Urinary bladder (tissue), 3 donors: ENCODE measurements at regions not wholly inside any gene's neighbourhood (a gene's known extent, or its start where the extent isn't known, plus 50 kb on each side); places are given as distances from the start of the nearest gene placed in this dataset.

ENCODE experiments used
- DNase-seq: peaks from one replicate; pipeline ENCODE4 v3.0.0-alpha.2; 2015; ENCODE audit errors: extremely low spot score
- H3K27ac ChIP-seq: one replicate; pipeline ENCODE4 v1.5.1; 2013; ENCODE audit warnings: low read depth, mild to moderate bottlenecking, moderate library complexity
- H3K36me3 ChIP-seq: one replicate; pipeline ENCODE4 v1.6.1; 2013; ENCODE audit warnings: mild to moderate bottlenecking, moderate library complexity; ENCODE audit not compliant: insufficient read depth
- H3K4me1 ChIP-seq: one replicate; pipeline ENCODE4 v1.6.1; 2013; ENCODE audit warnings: mild to moderate bottlenecking, moderate library complexity; ENCODE audit not compliant: insufficient read depth
- H3K4me3 ChIP-seq: one replicate; pipeline ENCODE4 v1.5.1; 2013; ENCODE audit warnings: low read depth, low read length
- WGBS: extraction: QIAGEN DNeasy Blood & Tissue Kit; methylation state at CpG from one replicate; pipeline ENCODE4 v1.1.7; 2013; 5-methylcytosine and 5-hydroxymethylcytosine counted together
- donor health status: healthy with polysubstance abuse.
- donor health status: healthy.

DNA sequence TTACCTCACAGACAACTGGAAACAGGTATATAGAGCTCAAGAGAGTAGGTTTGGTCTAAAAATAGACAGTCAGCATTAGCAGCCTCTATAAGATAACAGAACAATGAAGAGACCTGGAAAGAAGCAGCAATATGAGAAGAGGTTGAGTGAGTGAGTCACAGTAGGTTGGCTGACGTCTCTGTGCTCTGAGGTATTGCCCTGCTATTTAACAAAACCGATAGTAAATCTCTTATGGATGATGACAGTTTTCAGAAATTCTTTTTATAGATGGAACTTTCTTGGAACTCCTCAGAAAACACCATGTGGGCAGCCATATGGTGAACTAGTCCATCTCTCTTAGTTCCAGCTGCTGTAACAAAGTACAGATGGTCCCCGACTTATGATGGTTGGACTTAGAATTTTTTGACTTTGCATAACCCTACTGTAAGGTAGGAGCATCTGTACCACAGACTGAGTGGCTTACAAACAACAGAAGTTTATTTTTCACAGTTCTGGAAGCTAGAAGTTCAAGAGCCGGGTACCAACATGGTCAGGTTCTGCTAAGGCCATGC lies 123.5 kb downstream of the MBD2 start:
- Histone ChIP-seq H3K4me3 (no peak overlapping the region), H3K36me3 (no peaks in the 10 kb centered on the region), H3K27ac (no peak overlapping the region), H3K4me1 (no peaks in the 10 kb centered on the region)
- DNase-seq = no peak
- WGBS = 80% methylated on average over 4 of the region's 4 CpGs

DNA sequence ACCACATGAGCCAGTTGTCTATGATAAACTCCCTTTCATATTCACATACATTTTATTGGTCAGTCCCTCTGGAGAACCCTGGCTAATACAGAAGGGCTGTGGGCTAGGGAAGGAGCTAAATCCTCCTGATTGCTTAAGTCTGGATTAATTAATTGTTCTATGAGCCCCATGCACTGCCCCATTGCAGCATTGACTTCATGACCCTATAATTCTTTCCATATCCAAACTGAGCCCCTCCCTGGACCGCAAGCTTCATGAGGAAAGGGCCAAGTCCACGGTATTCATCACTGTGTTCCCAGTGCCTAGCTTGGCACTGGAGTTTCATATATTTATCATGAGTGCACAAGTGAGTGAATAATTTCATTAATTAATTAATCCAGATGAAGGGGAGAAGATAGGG lies 124.0 kb downstream of the MBD2 start:
- WGBS = 87% methylated on average over 2 of the region's 2 CpGs
- no peak overlapping the region for H3K4me3 ChIP-seq
- H3K36me3 ChIP-seq = no peaks in the 10 kb centered on the region
- DNase-seq = no peak
- no peaks in the 10 kb centered on the region for H3K4me1 ChIP-seq
- no peak overlapping the region for H3K27ac ChIP-seq

DNA sequence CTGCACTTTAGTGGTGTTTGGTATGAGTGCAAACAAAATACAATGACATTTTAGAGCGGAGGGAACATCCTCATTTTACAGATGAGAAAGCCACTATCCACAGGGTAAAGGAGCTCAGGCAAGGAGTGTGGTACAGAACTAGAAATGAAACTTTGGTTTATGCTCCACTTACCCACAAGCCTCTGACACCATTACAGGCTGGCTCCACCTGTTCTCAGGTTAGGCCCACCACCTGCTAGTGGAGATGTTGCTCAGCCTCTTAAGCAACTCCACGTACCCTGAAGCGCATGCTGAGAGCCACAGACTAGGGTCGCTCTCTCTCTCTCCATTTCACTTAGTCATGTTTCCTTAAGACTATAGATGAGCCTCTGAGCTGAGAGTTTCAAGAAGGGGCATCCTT lies 130.0 kb downstream of the MBD2 start:
- H3K36me3 ChIP-seq = no peaks in the 10 kb centered on the region
- no peak overlapping the region for H3K4me3 ChIP-seq
- no peak overlapping the region for H3K27ac ChIP-seq
- H3K4me1 ChIP-seq = no peaks in the 10 kb centered on the region
- no peak for DNase-seq
- WGBS = 97% methylated on average over 4 of the region's 4 CpGs

DNA sequence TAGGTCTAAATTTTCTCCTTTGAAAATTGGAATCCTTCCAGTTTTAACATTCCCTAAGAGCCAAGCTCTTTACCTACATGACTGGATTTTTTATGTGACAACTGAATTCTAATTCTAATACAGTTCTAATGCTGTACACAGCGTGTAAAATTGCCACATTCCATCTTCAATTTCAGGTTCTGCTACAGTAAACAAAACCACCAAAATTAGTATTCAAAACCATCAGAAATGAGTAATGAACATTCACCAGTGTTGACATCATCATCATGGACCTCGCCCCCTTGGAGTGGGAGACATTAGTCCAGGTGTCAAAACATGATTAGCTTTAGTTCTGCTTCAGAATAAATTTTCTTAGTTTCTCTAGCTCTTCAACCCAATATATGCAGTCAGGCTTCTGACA lies 133.6 kb downstream of the MBD2 start:
- Histone ChIP-seq H3K4me1 (no peaks in the 10 kb centered on the region), H3K4me3 (no peak overlapping the region), H3K27ac (no peak overlapping the region), H3K36me3 (no peaks in the 10 kb centered on the region)
- WGBS = 73% methylated on average over 2 of the region's 2 CpGs
- no peak for DNase-seq

DNA sequence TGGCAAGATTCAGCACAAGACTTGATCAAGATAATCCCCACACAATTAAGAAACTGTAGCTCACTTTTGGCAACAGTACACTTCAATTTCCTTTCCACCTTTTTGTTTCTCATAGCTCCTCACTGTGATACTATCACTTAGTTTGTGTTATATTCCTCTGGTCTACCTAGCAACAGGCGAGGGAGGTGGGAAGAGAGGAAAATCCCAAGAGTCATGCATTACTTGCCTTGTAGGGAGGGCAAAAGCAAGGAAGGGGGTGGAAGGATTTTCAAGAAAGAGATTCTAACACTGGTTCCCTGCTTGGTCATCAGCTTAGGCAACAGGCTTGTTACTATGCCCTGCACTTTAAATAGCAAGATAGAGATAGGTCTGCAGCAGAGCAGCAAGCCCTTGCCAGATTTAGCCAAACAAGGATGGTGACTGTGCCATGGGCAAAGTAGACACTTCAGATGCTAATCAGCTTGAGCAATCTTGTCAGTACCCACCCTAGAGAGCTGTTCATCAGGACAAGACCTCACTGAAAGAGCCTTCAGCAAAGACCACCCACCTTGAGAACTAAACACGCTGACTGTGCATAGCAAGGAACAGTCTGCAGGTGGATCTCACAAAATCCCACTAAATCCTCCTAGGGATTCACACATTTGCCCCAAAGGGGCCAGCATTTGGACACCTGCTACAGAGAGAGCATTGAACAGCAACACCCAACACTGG lies 134.6 kb downstream of the MBD2 start:
- no peak overlapping the region for H3K4me3 ChIP-seq
- no peaks in the 10 kb centered on the region for H3K36me3 ChIP-seq
- H3K27ac ChIP-seq = no peak overlapping the region
- H3K4me1 ChIP-seq = no peaks in the 10 kb centered on the region
- 68% methylated on average over 2 of the region's 2 CpGs for WGBS
- no peak for DNase-seq

DNA sequence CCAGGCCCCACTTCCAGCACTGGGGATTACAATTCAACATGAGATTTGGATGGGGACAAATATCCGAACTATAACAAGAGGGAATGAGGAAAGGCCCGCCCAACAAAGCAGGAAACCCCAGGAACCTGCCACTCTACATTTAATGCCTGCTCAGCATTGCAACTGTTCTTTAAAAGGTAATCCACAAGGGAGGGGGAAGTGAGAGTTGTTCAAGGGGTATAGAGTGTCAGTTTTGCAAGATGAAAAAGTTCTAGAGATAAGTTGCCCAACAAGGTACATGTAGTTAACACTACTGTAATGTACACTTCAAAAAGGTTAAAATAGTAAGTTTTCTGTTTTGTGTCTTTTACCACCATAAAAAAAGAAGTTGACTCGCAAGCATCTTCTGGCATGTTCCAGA lies 137.6 kb downstream of the MBD2 start:
- Histone ChIP-seq H3K27ac (no peak overlapping the region), H3K4me1 (no peaks in the 10 kb centered on the region), H3K36me3 (no peaks in the 10 kb centered on the region), H3K4me3 (no peak overlapping the region)
- WGBS = 92% methylated on average over 3 of the region's 3 CpGs
- no peak for DNase-seq

DNA sequence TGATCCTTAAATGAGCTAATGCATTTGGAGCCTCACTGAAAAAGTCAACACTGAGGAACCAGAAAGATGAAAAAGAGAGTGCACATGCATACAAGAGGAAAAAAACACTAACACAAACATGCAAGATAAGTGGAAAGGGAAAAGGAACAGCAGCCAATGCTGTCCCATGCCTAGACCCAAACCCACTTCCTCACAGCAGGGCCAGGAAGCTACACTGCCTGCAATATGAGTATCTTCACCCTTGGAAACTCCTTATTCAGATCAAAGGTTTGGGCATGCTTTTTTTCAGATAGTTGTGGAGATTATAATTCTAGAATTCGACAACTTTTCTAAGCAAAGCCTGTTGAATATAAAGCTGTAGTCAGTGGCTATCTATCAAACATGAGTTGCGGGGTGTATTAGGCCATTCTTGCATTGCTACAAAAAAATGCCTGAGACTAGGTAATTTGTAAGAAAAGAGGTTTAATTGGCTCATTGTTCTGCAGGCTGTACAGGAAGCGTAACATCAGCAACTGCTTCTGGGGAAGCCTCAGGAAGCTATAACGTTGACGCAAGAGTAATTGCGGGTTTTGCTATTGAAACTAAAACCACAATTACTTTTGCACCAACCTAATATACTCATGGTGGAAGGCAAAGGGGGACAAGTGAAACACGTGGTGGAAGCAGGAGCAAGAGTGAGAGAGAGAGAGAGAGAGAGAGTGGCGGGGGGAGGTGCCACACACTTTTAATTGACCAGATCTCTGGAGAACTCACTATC lies 138.2 kb downstream of the MBD2 start:
- no peak for DNase-seq
- Histone ChIP-seq H3K4me3 (no peak overlapping the region), H3K4me1 (no peaks in the 10 kb centered on the region), H3K36me3 (no peaks in the 10 kb centered on the region), H3K27ac (no peak overlapping the region)
- 73% methylated on average over 8 of the region's 8 CpGs for WGBS

DNA sequence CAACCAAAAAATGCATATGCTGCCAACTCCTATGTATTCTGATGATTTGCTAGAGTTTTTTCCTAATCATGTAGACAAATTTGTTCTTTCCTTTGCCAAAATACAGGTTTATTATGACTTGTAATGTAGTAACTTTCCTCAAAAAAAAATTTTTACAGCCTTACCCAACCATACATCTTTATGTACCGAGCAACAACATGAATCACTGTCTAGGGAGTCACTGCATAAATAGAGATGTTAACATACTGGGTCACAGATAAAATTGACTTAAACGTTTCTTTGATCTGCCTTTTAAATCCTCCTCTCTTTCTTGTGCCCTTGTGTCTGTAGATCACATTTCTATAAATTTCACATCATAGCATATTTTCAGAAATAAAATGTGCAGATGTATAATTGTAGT lies 143.6 kb downstream of the MBD2 start:
- peak; percentile 18 for DNase-seq
- no peaks in the 10 kb centered on the region for H3K36me3 ChIP-seq
- WGBS = 45% methylated on average over 2 of the region's 2 CpGs

DNA sequence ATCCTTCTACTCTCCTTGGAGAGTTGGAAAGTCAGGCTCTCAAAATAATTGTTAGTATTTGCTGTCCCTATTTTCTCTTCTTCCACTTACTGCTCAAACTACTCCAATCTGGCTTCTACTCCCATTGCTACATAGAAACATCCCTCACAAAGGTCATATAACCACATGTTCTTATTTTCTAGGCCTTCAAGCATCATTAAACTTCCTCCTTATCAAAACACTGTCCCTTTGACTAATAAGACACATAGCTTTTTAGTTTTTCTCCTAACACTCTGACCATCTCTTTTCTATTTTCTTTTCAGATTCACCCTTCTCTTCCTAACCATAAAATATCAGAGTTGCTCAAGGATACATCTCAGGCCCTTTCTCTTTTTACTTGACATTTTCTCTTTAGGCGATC lies 148.3 kb downstream of the MBD2 start:
- Histone ChIP-seq H3K36me3 (no peaks in the 10 kb centered on the region), H3K4me3 (no peak overlapping the region), H3K4me1 (no peaks in the 10 kb centered on the region), H3K27ac (no peak overlapping the region)
- no peak for DNase-seq
- WGBS = 92% methylated on average over 1 of the region's 1 CpG

More for the DNA sequence above, 143.6 kb downstream of the MBD2 start:
- Histone ChIP-seq H3K27ac (no peak overlapping the region), H3K4me1 (no peaks in the 10 kb centered on the region), H3K4me3 (no peak overlapping the region)

DNA sequence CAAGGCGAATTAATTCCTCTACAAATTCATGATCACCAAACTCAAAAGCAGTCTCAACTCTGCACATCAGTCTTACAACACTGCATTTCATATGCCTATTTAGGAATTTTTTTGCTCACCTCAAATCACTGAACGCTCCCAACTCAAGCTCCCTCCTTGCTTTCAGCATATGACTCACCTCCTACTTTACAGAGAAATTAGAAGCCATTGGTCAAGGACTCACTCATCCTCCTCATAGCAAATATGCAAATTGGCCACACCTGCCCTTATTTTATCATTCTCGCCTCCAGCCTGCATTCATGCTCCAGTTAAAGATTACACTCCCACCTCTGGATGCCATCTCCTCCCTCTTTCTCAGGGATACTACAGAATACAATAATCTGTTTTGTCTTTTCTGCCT lies 148.8 kb downstream of the MBD2 start:
- Histone ChIP-seq H3K27ac (no peak overlapping the region), H3K4me3 (no peak overlapping the region), H3K4me1 (no peaks in the 10 kb centered on the region), H3K36me3 (no peaks in the 10 kb centered on the region)
- DNase-seq = no peak
- 92% methylated on average over 3 of the region's 3 CpGs for WGBS

DNA sequence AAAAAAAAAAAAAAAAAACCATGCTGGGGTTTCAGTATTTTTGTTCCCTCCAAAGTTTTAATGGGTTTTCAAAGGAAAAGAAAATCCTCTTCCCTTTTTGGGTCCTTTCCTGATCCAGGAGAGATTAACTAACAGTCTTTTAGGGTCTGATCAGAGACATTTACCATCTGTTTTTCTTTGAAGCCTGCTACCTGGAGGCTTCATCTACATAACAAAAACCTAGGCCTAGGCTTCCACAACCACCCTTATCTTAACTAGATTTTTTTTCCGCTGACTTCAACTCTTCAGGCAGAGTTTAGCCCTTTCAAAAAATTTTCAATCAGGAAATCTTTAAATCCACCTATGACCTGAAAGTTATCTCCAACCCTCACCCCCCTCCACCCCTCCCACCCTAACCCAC lies 154.7 kb downstream of the MBD2 start:
- DNase-seq = no peak
- no peaks in the 10 kb centered on the region for H3K36me3 ChIP-seq
- 26% methylated on average over 1 of the region's 1 CpG for whole genome bisulfite sequencing
- no peak overlapping the region for H3K4me3 ChIP-seq
- H3K27ac ChIP-seq = no peak overlapping the region
- no peaks in the 10 kb centered on the region for H3K4me1 ChIP-seq

DNA sequence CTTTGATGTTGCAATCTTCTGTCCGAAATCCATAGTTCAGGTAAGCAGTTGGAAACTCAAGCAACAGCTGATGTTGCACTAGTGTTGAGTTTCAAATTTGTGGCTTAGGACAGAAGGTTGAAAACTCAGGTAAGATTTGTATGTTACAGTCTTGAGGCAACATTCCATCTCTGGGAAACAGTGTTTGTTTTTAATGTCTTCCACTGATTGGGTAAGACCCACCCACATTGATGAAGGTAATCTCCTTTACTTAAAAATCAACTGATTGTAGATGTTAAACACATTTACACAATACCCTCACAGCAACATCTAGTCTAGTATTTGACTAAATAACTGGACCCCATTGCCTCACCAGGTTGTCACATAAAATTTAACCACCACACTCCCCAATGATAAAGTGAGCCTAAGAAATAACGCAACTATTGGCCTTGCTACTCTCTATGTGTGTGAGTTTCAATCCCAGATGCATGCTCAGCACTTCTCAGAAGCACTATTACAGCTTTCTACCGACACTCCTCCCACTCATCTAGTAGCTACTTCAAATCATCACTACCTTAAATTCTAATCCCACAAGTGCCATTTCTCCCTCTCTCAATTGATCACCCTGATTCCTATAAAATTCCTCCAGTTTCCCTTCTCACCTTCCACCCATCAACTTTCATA lies 164.0 kb downstream of the MBD2 start:
- Histone ChIP-seq H3K4me3 (no peak overlapping the region), H3K4me1 (no peaks in the 10 kb centered on the region), H3K27ac (no peak overlapping the region), H3K36me3 (no peaks in the 10 kb centered on the region)
- DNase-seq = no peak
- WGBS = 82% methylated on average over 3 of the region's 3 CpGs

DNA sequence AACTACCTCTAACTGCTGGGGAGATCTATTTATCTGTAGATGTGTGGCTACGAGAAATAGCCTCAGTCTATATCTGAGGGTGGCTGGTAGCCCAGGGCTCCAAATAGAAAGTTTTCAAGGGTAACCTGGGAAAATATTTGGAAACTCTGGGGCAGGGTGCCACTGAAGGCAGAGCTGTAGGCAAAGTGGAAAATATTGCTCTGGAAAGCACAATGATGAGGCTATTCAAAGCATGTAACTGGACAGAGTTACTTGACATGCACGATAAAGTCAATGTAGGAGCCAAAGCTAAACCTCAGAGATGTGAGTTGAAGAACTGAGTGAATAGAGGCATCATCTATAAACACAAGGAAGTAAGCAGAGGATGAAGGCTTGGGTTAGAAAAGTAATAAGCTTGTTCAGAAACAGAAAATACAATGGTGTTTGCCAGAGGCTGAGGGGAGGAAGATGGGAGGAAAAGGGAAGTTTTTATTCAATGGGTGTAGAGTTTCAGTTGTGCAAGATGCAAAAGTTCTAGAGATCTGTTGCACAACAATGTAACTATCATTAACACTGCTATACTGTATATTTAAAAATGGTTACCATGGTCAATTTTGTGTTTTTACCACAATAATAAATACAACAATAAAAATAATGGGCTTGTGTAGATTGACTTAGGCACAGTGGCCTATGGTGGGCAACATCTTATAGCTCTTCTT lies 171.6 kb downstream of the MBD2 start:
- 74% methylated on average over 2 of the region's 2 CpGs for WGBS
- Histone ChIP-seq H3K27ac (no peak overlapping the region), H3K36me3 (no peaks in the 10 kb centered on the region), H3K4me1 (peaks cover under 1% of the 10 kb centered on the region), H3K4me3 (no peak overlapping the region)
- DNase-seq = no peak
